ENCODE measurements at regions not wholly inside any gene's neighbourhood (a gene's known extent, or its start where the extent isn't known, plus 50 kb on each side); places are given as distances from the start of the nearest gene placed in this dataset.

GRCh38 chr5:98490348-98490747 lies 283.1 kb upstream of the RGMB start:
- CTCF ChIA-PET, result no interaction called here

GRCh38 chr5:98492258-98492657 lies 281.2 kb upstream of the RGMB start:
- no peak for DNase-seq
- CTCF ChIA-PET, result no interaction called here

More at GRCh38 chr5:98490348-98490747, 283.1 kb upstream of the RGMB start:
- Mint-ChIP-seq H3K4me1 (ENCODE audit: low read depth) (peaks cover 4% of the 10 kb centered on the region), H3K4me3 (no peak overlapping the region), H3K36me3 (ENCODE audit: low read depth) (no peaks in the 10 kb centered on the region), H3K27me3 (ENCODE audit: low read depth) (no peaks in the 10 kb centered on the region), H3K27ac (no peak overlapping the region), H3K9me3 (ENCODE audit: insufficient read depth) (no peaks in the 10 kb centered on the region)
- ATAC-seq (no peak), DNase-seq (no peak)
- POLR2A ChIA-PET, result interaction anchor here (0.6 kb wide), 1 partner anchor 739 kb away, joined by 5 read pairs; no protein-coding TSS in a partner anchor

GRCh38 chr5:98497418-98497817 lies 276.0 kb upstream of the RGMB start:
- Mint-ChIP-seq H3K9me3 (ENCODE audit: insufficient read depth) (no peaks in the 10 kb centered on the region), H3K36me3 (ENCODE audit: low read depth) (no peaks in the 10 kb centered on the region), H3K27me3 (ENCODE audit: low read depth) (no peaks in the 10 kb centered on the region), H3K27ac (no peak overlapping the region), H3K4me3 (no peak overlapping the region), H3K4me1 (ENCODE audit: low read depth) (peaks cover 1% of the 10 kb centered on the region)
- CTCF ChIA-PET, result no interaction called here
- POLR2A ChIA-PET, result no interaction called here
- DNase-seq (no peak), ATAC-seq (no peak)

More at GRCh38 chr5:98492258-98492657, 281.2 kb upstream of the RGMB start:
- H3K27me3 Mint-ChIP-seq (ENCODE audit: low read depth), result no peaks in the 10 kb centered on the region
- H3K4me1 Mint-ChIP-seq (ENCODE audit: low read depth), result peaks cover 4% of the 10 kb centered on the region
- H3K9me3 Mint-ChIP-seq (ENCODE audit: insufficient read depth), result no peaks in the 10 kb centered on the region
- H3K4me3 Mint-ChIP-seq, result no peak overlapping the region
- H3K27ac Mint-ChIP-seq, result no peak overlapping the region
- ATAC-seq, result no peak
- no peaks in the 10 kb centered on the region for H3K36me3 Mint-ChIP-seq (ENCODE audit: low read depth)
- POLR2A ChIA-PET, result no interaction called here

GRCh38 chr5:98498028-98498427 lies 275.4 kb upstream of the RGMB start:
- CTCF ChIA-PET, result no interaction called here
- POLR2A ChIA-PET, result no interaction called here
- Mint-ChIP-seq H3K9me3 (ENCODE audit: insufficient read depth) (no peaks in the 10 kb centered on the region), H3K27ac (no peak overlapping the region), H3K36me3 (ENCODE audit: low read depth) (no peaks in the 10 kb centered on the region), H3K4me3 (no peak overlapping the region), H3K27me3 (ENCODE audit: low read depth) (no peaks in the 10 kb centered on the region), H3K4me1 (ENCODE audit: low read depth) (no peaks in the 10 kb centered on the region)
- no peak for ATAC-seq
- DNase-seq, result no peak

- no peak overlapping the region for H3K4me3 Mint-ChIP-seq
- ChIA-PET CTCF (no interaction called here), POLR2A (no interaction called here)
- no peaks in the 10 kb centered on the region for H3K27me3 Mint-ChIP-seq (ENCODE audit: low read depth)
- DNase-seq (no peak), ATAC-seq (no peak)
- no peaks in the 10 kb centered on the region for H3K9me3 Mint-ChIP-seq (ENCODE audit: insufficient read depth)
- no peak overlapping the region for H3K27ac Mint-ChIP-seq
- H3K4me1 Mint-ChIP-seq (ENCODE audit: low read depth), result no peaks in the 10 kb centered on the region
- H3K36me3 Mint-ChIP-seq (ENCODE audit: low read depth), result no peaks in the 10 kb centered on the region
These were observed 273.6 kb upstream of the RGMB start for GRCh38 chr5:98499892-98500291.

- ATAC-seq (no peak), DNase-seq (no peak)
- Mint-ChIP-seq H3K4me3 (no peak overlapping the region), H3K36me3 (ENCODE audit: low read depth) (no peaks in the 10 kb centered on the region), H3K4me1 (ENCODE audit: low read depth) (no peaks in the 10 kb centered on the region), H3K27me3 (ENCODE audit: low read depth) (no peaks in the 10 kb centered on the region), H3K9me3 (ENCODE audit: insufficient read depth) (no peaks in the 10 kb centered on the region), H3K27ac (no peak overlapping the region)
- ChIA-PET POLR2A (no interaction called here), CTCF (no interaction called here)
These were observed 272.7 kb upstream of the RGMB start for GRCh38 chr5:98500811-98501210.

GRCh38 chr5:98503616-98504015 lies 269.8 kb upstream of the RGMB start:
- Mint-ChIP-seq H3K9me3 (ENCODE audit: insufficient read depth) (no peaks in the 10 kb centered on the region), H3K36me3 (ENCODE audit: low read depth) (no peaks in the 10 kb centered on the region), H3K4me1 (ENCODE audit: low read depth) (no peaks in the 10 kb centered on the region), H3K27me3 (ENCODE audit: low read depth) (no peaks in the 10 kb centered on the region), H3K4me3 (no peak overlapping the region), H3K27ac (no peak overlapping the region)
- ATAC-seq, result no peak
- DNase-seq, result no peak
- CTCF ChIA-PET, result no interaction called here
- POLR2A ChIA-PET, result no interaction called here

- H3K27ac Mint-ChIP-seq, result no peak overlapping the region
- no peaks in the 10 kb centered on the region for H3K36me3 Mint-ChIP-seq (ENCODE audit: low read depth)
- CTCF ChIA-PET, result no interaction called here
- no peaks in the 10 kb centered on the region for H3K27me3 Mint-ChIP-seq (ENCODE audit: low read depth)
- H3K4me3 Mint-ChIP-seq, result no peak overlapping the region
- no peaks in the 10 kb centered on the region for H3K9me3 Mint-ChIP-seq (ENCODE audit: insufficient read depth)
- ATAC-seq (no peak), DNase-seq (no peak)
- POLR2A ChIA-PET, result no interaction called here
- no peaks in the 10 kb centered on the region for H3K4me1 Mint-ChIP-seq (ENCODE audit: low read depth)
These were observed 269.0 kb upstream of the RGMB start for GRCh38 chr5:98504505-98504904.

GRCh38 chr5:98510143-98510985 lies 263.1 kb upstream of the RGMB start:
- ChIA-PET POLR2A (no interaction called here), CTCF (interaction anchor here (0.9 kb wide), 1 partner anchor 25 kb away, joined by 3 read pairs; no protein-coding TSS in a partner anchor)
- DNase-seq (no peak), ATAC-seq (no peak)
- no peaks in the 10 kb centered on the region for H3K9me3 Mint-ChIP-seq (ENCODE audit: insufficient read depth)
- no peak overlapping the region for H3K27ac Mint-ChIP-seq
- H3K36me3 Mint-ChIP-seq (ENCODE audit: low read depth), result no peaks in the 10 kb centered on the region
- no peaks in the 10 kb centered on the region for H3K4me1 Mint-ChIP-seq (ENCODE audit: low read depth)
- H3K4me3 Mint-ChIP-seq, result no peak overlapping the region
- no peaks in the 10 kb centered on the region for H3K27me3 Mint-ChIP-seq (ENCODE audit: low read depth)

GRCh38 chr5:98513380-98513779 lies 260.1 kb upstream of the RGMB start:
- H3K36me3 Mint-ChIP-seq (ENCODE audit: low read depth), result no peaks in the 10 kb centered on the region
- no peaks in the 10 kb centered on the region for H3K4me1 Mint-ChIP-seq (ENCODE audit: low read depth)
- H3K4me3 Mint-ChIP-seq, result no peak overlapping the region
- ChIA-PET POLR2A (no interaction called here), CTCF (no interaction called here)
- DNase-seq (no peak), ATAC-seq (no peak)
- H3K9me3 Mint-ChIP-seq (ENCODE audit: insufficient read depth), result no peaks in the 10 kb centered on the region
- no peaks in the 10 kb centered on the region for H3K27me3 Mint-ChIP-seq (ENCODE audit: low read depth)
- H3K27ac Mint-ChIP-seq, result no peak overlapping the region

GRCh38 chr5:98514215-98514614 lies 259.2 kb upstream of the RGMB start:
- H3K27me3 Mint-ChIP-seq (ENCODE audit: low read depth), result no peaks in the 10 kb centered on the region
- CTCF ChIA-PET, result no interaction called here
- POLR2A ChIA-PET, result no interaction called here
- DNase-seq (no peak), ATAC-seq (no peak)
- no peak overlapping the region for H3K27ac Mint-ChIP-seq
- H3K9me3 Mint-ChIP-seq (ENCODE audit: insufficient read depth), result no peaks in the 10 kb centered on the region
- no peak overlapping the region for H3K4me3 Mint-ChIP-seq
- H3K4me1 Mint-ChIP-seq (ENCODE audit: low read depth), result no peaks in the 10 kb centered on the region
- H3K36me3 Mint-ChIP-seq (ENCODE audit: low read depth), result no peaks in the 10 kb centered on the region

- ATAC-seq, result no peak
- Mint-ChIP-seq H3K27me3 (ENCODE audit: low read depth) (no peaks in the 10 kb centered on the region), H3K9me3 (ENCODE audit: insufficient read depth) (no peaks in the 10 kb centered on the region), H3K27ac (no peak overlapping the region), H3K4me3 (no peak overlapping the region), H3K4me1 (ENCODE audit: low read depth) (no peaks in the 10 kb centered on the region), H3K36me3 (ENCODE audit: low read depth) (no peaks in the 10 kb centered on the region)
- DNase-seq, result no peak
- ChIA-PET POLR2A (no interaction called here), CTCF (no interaction called here)
These were observed 256.8 kb upstream of the RGMB start for GRCh38 chr5:98516701-98517100.
